Nucleus accumbens (tissue), 56 donors: ENCODE measurements at regions not wholly inside any gene's neighbourhood (a gene's known extent, or its start where the extent isn't known, plus 50 kb on each side); places are given as distances from the start of the nearest gene placed in this dataset.
"Not testable (repeated sequence)": the region's sequence is repeated elsewhere in the genome, so short reads cannot be mapped to it uniquely, and the experiment has no call there.

Experiments used
- DNase-seq, 56 donors: peaks; one replicate each; lab custom pipeline; 2025; lab: John Stamatoyannopoulos, UW

DNA sequence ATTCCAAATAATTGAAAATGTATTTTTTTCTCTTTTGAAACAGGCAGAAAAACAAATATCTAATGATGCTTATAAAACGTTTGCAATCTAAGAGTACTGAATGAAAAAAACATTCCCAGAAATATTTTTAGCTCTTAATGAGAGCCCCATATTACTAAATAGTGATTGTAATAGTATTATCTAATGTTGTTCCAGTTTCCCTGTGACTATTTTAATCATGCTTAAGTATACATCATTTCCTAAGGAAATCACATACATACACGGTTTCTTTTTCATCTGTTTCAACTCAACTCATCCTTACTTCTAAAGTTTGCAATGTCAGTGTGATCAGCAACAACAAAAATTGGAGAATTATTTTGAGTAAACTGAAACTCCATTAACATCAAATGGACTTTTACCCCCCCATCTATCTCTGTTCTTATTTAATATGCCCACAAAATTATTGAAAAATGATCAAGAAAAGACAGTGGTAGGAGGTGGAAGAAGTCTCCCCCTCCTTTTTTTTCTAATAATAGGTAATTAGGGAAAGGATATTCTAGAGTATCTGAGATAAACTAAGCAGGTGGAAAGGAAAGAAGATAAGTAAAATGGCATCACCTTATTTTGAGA, 530.1 kb upstream of the ATP2B1 start:
- no peak for DNase-seq

DNA sequence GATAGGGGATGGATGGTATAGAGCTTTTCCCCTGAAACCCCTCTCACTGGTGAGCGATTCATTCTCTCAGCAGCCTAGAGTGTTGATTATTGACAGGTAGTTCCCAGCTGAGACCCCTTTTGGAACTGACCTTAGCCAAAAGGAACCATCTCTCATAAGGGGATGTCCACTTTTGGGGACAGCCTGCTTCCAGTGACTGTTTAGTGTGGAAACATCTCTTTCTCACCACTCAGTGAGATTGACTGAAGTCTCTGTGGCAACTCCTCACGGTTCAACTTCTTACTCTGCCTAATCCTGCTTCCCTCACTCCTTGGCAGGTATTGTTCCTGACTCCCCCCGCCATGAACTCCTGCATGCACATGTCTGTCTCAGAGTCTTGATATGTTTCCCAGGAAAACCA, 529.2 kb upstream of the ATP2B1 start:
- DNase-seq, result no peak

DNA sequence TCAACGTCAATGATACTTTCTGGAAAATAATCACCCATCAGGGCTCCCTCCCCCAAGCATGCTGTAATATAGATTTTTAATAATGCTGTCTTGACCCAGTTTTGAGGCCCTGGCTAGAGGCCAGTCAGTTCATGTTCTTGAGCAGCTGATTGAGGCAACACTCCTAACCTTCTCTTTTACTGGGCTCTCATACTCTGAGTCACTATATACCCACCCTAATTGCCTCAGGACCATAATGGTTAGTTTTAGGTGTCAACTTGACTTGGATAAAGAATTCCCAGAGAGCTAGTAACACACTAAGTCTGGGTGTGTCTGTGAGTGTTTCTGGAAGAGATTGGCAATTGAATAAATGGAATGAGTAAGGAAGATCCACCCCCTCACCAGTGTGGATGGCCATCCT, 527.0 kb upstream of the ATP2B1 start:
- no peak for DNase-seq

GRCh38 chr12:90234472-90234871, 525.8 kb upstream of the ATP2B1 start:
- DNase-seq, result no peak

DNA sequence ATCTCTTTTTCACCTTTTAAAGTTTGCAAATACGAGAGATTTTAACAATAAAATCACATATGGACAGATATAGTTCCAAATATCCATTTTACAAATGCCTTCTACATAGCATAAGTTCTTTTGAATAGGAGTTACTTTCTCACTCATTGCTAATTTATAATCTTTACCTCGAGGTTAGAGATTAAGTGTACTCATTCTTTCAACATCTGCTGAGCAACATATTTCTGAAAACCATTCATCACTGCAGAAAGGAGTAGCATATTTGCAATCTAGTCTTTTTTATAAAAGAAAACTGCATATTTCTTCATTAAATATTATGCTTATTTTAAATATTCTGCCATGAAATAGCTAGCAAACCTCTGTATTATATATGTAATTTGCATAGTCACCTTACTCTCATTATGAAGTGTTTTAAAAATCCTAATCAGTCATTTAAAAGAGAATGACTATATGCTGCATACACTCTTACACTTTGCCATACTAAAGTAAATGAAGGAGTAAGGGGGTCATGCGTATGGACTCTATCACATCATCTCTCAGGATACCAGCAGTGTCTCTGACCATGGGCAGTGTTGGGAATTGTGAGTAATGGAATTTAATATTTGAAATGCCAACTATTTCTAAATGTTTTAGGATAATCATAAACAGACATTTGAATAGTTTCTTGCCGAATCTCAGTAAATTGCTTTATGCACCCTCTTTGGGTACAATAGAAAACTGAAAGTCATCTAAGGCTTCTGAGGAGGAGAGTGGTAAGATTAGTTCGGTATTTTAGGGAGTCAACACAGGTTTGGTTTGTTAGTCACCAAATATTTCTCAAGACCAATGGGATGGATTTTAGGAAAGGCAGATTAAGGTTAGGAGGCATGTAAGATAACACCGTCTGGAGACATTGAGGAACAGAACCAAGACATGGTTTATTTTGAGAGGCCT, 524.8 kb upstream of the ATP2B1 start:
- DNase-seq, result no peak

DNA sequence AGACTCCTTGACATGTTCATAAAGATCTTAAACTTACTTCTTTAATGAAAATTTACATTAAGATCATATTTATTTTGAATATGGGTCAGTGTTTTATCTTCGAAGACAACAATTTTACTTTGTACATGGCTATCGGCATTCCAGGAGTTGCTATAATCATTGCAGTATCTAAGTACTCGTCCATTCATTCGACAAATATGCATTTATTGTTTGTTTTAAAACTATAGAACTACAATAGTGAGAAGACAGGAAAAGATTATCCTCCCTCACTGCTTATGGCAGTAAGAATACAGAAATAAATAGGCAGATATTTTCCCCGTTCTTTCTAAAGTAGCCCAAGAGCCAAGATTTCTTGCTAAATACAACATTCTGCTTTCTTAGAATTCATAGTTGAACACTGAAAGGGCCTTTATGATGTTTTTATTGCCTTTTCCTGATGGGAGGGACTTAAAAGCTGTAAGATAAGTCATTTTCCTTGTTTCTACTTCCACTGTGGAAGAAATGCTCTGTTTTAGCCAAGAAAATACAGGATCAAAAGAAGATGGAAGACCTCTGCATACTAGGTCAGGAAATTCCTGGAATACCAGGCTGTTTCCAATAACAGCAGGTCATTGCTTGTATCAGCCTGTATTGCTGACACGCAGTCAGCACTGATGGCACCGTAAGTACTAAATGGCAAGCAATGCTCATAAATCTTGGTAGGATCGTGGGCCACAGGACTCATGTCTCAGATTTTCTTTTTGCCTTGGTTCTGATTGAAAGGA, 521.0 kb upstream of the ATP2B1 start:
- no peak for DNase-seq

DNA sequence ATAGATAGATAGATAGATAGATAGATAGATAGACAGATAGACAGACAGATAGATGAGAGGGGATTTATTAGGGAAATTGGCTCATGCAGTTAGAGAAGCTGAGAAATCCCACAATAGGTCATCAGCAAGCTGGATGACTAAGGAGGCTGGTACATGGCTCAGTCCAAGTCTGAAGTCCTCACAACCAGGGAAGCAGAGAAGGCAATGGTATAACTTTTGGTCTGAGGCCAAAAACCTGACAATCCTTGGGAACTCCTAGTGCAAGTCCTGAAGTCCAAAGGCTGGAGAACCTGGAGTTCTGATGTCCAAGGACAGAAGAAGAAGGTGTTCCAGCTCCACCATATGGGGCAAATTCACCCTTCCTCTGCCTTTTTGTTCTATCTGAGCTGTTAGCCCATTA, 517.6 kb upstream of the ATP2B1 start:
- DNase-seq, result no peak

DNA sequence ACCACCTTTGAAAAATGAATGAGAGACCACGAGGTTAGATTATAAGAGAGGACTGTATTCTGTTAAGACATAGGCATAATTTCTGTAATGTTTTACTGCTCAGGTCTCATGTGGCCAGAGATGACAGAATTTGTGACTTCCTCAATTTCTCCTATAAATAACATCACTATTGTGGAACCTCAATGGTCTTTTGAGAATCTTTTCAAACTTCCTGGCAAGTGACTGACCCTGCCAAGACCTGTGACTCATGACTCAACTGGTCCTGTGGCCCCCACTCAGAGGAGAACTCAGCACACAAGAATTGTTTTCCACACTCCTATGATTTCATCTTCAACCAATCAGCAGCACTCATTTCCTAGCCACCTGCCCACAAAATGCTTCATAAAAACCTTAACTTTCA, 508.2 kb upstream of the ATP2B1 start:
- DNase-seq, result no peak

- no peak for DNase-seq
Measured at GRCh38 chr12:90216020-90216552, 507.4 kb upstream of the ATP2B1 start.

GRCh38 chr12:90211017-90211416, 502.4 kb upstream of the ATP2B1 start:
- no peak for DNase-seq

DNA sequence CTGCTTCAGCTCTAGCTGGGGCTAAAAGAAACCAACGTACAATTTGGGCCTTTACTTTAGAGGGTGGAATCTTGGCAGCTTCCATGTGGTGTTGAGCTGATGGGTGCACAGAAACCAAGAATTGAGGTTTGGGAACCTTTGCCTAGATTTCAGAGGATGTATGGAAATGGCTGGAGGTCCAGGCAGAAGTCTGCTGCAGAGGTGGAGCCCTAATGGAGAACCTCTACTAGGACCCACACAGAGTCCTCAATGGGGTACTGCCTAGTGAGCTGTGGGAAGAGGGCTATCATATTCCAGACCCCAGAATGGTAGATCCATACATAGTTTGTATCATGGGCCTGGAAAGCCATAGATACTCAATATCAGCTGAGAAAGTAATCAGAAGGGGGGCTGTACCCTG, 500.4 kb upstream of the ATP2B1 start:
- no peak for DNase-seq

DNA sequence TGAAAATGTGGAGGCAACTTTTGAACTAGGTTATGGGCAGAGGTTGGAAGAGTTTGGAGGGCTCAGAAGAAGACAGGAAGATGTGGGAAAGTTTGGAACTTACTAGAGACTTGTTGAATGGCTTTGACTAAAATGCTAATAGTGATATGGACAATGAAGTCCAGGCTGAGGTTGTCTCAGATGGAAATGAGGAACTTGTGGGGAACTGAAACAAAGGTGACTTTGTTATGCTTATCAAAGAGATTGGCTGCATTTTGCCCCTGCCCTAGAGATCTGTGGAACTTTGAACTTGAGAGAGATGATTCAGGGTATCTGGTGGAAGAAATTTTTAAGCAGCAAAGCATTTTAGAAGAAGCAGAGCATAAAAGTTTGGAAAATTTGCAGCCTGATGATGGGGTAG, 499.7 kb upstream of the ATP2B1 start:
- DNase-seq, result not testable (repeated sequence)

GRCh38 chr12:90207799-90208198, 499.2 kb upstream of the ATP2B1 start:
- DNase-seq, result no peak

DNA sequence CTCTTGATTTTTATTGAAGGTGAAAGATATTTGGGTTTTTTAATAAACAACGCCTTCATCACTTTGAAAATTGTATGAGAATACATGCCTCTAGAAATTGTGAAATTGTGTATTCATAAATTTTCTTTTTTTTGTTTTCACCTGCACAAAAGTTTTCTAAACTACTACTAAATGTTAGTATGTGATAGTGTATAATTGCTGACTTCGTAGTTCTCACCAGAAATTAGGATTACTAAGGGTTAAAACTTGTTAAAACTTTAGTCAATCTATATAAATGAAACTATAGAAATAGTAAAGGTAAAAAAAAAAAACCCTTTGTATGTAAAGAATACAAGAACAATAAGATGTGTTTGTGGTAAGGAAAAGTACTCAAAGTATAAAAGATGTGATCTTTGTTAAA, 496.5 kb upstream of the ATP2B1 start:
- no peak for DNase-seq

DNA sequence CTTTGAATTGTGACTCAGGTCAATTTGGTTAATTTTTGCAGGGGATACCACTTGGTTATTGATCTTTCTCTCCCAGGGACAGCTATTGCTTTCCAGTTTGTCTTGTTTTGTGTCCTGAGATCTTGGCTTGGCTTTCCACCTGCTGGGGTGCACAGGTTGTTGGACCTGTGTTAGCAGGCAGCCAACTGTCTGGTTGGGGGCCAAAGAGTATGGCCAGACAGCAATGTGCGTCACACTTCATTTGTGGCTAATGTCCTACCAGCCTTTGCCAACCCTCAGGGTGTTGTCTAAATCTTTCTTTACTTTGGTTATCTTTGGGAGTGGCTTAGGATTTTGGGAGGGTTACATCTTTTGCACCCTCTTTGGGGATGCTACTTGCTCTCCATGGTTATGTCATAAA, 494.9 kb upstream of the ATP2B1 start:
- no peak for DNase-seq

- no peak for DNase-seq
Measured at GRCh38 chr12:90199006-90199405, 490.4 kb upstream of the ATP2B1 start.

DNA sequence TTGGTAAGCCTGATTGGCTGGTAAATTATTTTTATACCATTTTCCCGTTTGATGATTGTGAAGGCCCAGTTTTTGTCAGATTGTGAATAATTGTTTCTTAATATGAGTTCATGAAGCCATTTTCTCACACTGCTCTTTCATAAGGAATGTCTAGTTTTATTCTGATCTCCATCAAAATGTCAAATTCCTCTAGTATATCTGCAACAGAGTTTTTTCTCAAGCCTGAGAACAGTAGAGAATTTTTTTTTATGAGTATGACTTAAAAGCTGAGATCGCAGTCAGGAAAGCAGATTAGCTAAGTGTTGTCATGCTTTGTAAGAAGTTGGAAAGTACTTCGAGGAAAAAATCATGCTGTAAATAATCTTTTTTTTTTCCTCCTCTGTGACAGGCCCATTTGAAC, 484.9 kb upstream of the ATP2B1 start:
- DNase-seq, result no peak

DNA sequence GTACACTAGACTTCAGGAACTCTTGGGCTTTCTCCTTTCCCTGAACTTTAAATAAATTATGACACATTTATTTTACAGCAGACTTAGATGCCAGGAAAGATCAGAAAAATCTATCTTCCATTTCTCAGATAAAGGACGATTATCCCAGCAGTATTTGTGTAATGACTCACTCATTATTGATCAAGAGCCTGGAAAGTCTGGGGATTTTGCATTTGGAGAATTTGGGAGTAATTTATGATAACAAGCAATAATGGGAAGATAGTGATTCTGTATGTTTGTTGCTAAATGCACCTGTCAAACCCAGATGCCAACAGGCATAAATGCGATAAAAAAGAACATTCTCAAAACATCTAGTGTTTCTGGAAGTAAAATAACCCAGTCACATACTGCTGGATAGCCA, 480.2 kb upstream of the ATP2B1 start:
- DNase-seq, result no peak

- DNase-seq, result no peak
Measured at GRCh38 chr12:90183201-90183600, 474.6 kb upstream of the ATP2B1 start.

DNA sequence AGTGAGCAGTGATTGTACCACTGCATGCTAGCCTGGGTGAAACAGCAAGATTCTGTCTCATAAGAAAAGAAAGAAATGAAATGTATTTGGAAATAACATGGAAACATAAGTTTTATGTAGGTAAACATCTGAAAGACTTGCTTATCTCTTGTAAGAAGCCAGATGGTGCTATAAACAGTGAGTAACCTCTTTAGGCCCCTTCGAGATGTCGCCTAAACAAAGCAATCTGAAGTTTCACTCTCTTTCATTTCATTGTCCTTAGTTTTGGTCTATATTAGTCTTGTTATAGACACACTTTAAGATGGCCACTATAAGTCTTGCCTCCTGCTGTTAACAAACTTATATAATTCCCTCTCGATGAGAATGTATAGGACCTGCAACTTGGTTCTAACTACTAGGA, 472.6 kb upstream of the ATP2B1 start:
- DNase-seq, result no peak

DNA sequence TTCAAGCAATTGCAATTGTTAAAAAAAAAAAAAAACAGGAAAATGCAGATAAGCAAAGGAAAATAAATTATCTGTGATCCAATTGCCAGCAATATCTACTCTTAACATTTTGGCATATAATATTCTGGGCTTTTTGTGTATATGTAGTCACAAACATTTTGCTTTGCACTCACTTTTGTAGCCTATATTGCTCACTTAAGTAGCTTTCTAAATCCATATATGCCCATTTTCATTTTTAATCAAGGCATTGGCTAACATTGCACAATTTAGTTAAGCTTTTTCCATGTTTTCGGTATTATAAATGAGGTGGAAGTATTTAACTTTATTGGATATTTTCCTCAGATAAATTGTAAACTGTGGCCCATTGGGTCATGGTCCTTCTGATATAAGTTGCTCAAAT, 466.3 kb upstream of the ATP2B1 start:
- DNase-seq, result no peak
